ENCODE measurements at regions not wholly inside any gene's neighbourhood (a gene's known extent, or its start where the extent isn't known, plus 50 kb on each side); places are given as distances from the start of the nearest gene placed in this dataset.

GRCh38 chr10:108771106-108771505 lies 1152.2 kb downstream of the XPNPEP1 start:
- TF ChIP-seq CTBP1 (IDR thresholded peaks at IDR 0.05; ENCODE audit: borderline replicate concordance) (no peak), TARDBP (IDR thresholded peaks at IDR 0.05) (no peak), ELF4 (IDR thresholded peaks at IDR 0.05) (no peak), L3MBTL2 (conservative IDR thresholded peaks at IDR 0.05) (no peak), HDGF (IDR thresholded peaks at IDR 0.05; ENCODE audit: borderline replicate concordance) (no peak), ZNF384 (IDR thresholded peaks at IDR 0.05) (no peak), SP1 (IDR thresholded peaks at IDR 0.05) (no peak), BHLHE40 (IDR thresholded peaks at IDR 0.05; ENCODE audit: borderline replicate concordance) (no peak), FOXA1 (IDR thresholded peaks at IDR 0.05) (no peak), ARNT (IDR thresholded peaks at IDR 0.05) (no peak)
- CTCF ChIA-PET = no interaction called here
- POLR2A ChIA-PET = no interaction called here
- no peak for DNase-seq (ENCODE audit: extremely low spot score)

- ChIA-PET POLR2A (no interaction called here), CTCF (no interaction called here)
- TF ChIP-seq HDGF (IDR thresholded peaks at IDR 0.05; ENCODE audit: borderline replicate concordance) (no peak), TARDBP (IDR thresholded peaks at IDR 0.05) (no peak), FOXK2 (IDR thresholded peaks at IDR 0.05) (no peak), LEF1 (IDR thresholded peaks at IDR 0.05; ENCODE audit: borderline replicate concordance) (no peak), FOXA1 (IDR thresholded peaks at IDR 0.05) (no peak), NFRKB (IDR thresholded peaks at IDR 0.05) (no peak), SP1 (IDR thresholded peaks at IDR 0.05) (no peak), PKNOX1 (IDR thresholded peaks at IDR 0.05) (no peak), FOXM1 (IDR thresholded peaks at IDR 0.05; ENCODE audit: borderline replicate concordance) (no peak), BHLHE40 (IDR thresholded peaks at IDR 0.05; ENCODE audit: borderline replicate concordance) (no peak), ZNF384 (IDR thresholded peaks at IDR 0.05) (no peak), SUZ12 (IDR thresholded peaks at IDR 0.05) (no peak), ELF4 (IDR thresholded peaks at IDR 0.05) (no peak), CTBP1 (IDR thresholded peaks at IDR 0.05; ENCODE audit: borderline replicate concordance) (no peak), ARNT (IDR thresholded peaks at IDR 0.05) (no peak)
- DNase-seq (ENCODE audit: extremely low spot score) = no peak
These were observed 1157.5 kb downstream of the XPNPEP1 start for GRCh38 chr10:108765794-108766193.

GRCh38 chr10:108757946-108758345 lies 1165.4 kb downstream of the XPNPEP1 start:
- ChIA-PET POLR2A (no interaction called here), CTCF (no interaction called here)
- DNase-seq (ENCODE audit: extremely low spot score) = no peak
- TF ChIP-seq FOXA1 (IDR thresholded peaks at IDR 0.05) (no peak), HDGF (IDR thresholded peaks at IDR 0.05; ENCODE audit: borderline replicate concordance) (no peak), CTBP1 (IDR thresholded peaks at IDR 0.05; ENCODE audit: borderline replicate concordance) (no peak), NFRKB (IDR thresholded peaks at IDR 0.05) (no peak), ELF4 (IDR thresholded peaks at IDR 0.05) (no peak), BHLHE40 (IDR thresholded peaks at IDR 0.05; ENCODE audit: borderline replicate concordance) (no peak), ARNT (IDR thresholded peaks at IDR 0.05) (no peak), SP1 (IDR thresholded peaks at IDR 0.05) (no peak), FOXM1 (IDR thresholded peaks at IDR 0.05; ENCODE audit: borderline replicate concordance) (no peak), TARDBP (IDR thresholded peaks at IDR 0.05) (no peak)

GRCh38 chr10:108755646-108756045 lies 1167.7 kb downstream of the XPNPEP1 start:
- no peak for DNase-seq (ENCODE audit: extremely low spot score)
- CTCF ChIA-PET = no interaction called here
- TF ChIP-seq ARNT (IDR thresholded peaks at IDR 0.05) = no peak
- TF ChIP-seq NFRKB (IDR thresholded peaks at IDR 0.05) = no peak
- TF ChIP-seq SP1 (IDR thresholded peaks at IDR 0.05) = no peak
- no peak for TF ChIP-seq PKNOX1 (IDR thresholded peaks at IDR 0.05)
- TF ChIP-seq L3MBTL2 (conservative IDR thresholded peaks at IDR 0.05) = no peak
- TF ChIP-seq FOXM1 (IDR thresholded peaks at IDR 0.05; ENCODE audit: borderline replicate concordance) = no peak
- no peak for TF ChIP-seq TARDBP (IDR thresholded peaks at IDR 0.05)
- no peak for TF ChIP-seq LEF1 (IDR thresholded peaks at IDR 0.05; ENCODE audit: borderline replicate concordance)
- TF ChIP-seq BHLHE40 (IDR thresholded peaks at IDR 0.05; ENCODE audit: borderline replicate concordance) = no peak
- no peak for TF ChIP-seq FOXA1 (IDR thresholded peaks at IDR 0.05)
- TF ChIP-seq ZNF384 (IDR thresholded peaks at IDR 0.05) = no peak
- POLR2A ChIA-PET = no interaction called here

- CTCF ChIA-PET = no interaction called here
- TF ChIP-seq FOXK2 (IDR thresholded peaks at IDR 0.05) (no peak), FOXM1 (IDR thresholded peaks at IDR 0.05; ENCODE audit: borderline replicate concordance) (no peak), SP1 (IDR thresholded peaks at IDR 0.05) (no peak), BHLHE40 (IDR thresholded peaks at IDR 0.05; ENCODE audit: borderline replicate concordance) (no peak), ZNF384 (IDR thresholded peaks at IDR 0.05) (no peak), ARNT (IDR thresholded peaks at IDR 0.05) (no peak), TARDBP (IDR thresholded peaks at IDR 0.05) (no peak), CTBP1 (IDR thresholded peaks at IDR 0.05; ENCODE audit: borderline replicate concordance) (no peak), LEF1 (IDR thresholded peaks at IDR 0.05; ENCODE audit: borderline replicate concordance) (no peak), FOXA1 (IDR thresholded peaks at IDR 0.05) (no peak), L3MBTL2 (conservative IDR thresholded peaks at IDR 0.05) (no peak), PKNOX1 (IDR thresholded peaks at IDR 0.05) (no peak), SUZ12 (IDR thresholded peaks at IDR 0.05) (no peak), ELF4 (IDR thresholded peaks at IDR 0.05) (no peak)
- no peak for DNase-seq (ENCODE audit: extremely low spot score)
- POLR2A ChIA-PET = no interaction called here
These were observed 1170.0 kb downstream of the XPNPEP1 start for GRCh38 chr10:108753326-108753725.

GRCh38 chr10:108749042-108749441 lies 1174.3 kb downstream of the XPNPEP1 start:
- DNase-seq (ENCODE audit: extremely low spot score) = no peak
- no peak for TF ChIP-seq FOXM1 (IDR thresholded peaks at IDR 0.05; ENCODE audit: borderline replicate concordance)
- TF ChIP-seq NFRKB (IDR thresholded peaks at IDR 0.05) = no peak
- no peak for TF ChIP-seq FOXA1 (IDR thresholded peaks at IDR 0.05)
- CTCF ChIA-PET = no interaction called here
- POLR2A ChIA-PET = no interaction called here

All from HEK293T (cell line).